MM.1S (cell line): ENCODE measurements at regions not wholly inside any gene's neighbourhood (a gene's known extent, or its start where the extent isn't known, plus 50 kb on each side); places are given as distances from the start of the nearest gene placed in this dataset.

Experiments
- DNase-seq: peaks from one replicate; pipeline ENCODE4 v3.0.0-alpha.2; 2015
- H2AFZ ChIP-seq: fragments of 300-600 bp; sonication (generic); 2 replicates; pipeline ENCODE4 v1.6.0; 2016; ENCODE audit warnings: antibody characterized with exemption, low read length
- H3F3A ChIP-seq: fragments of 300-600 bp; sonication (generic); 2 replicates; pipeline ENCODE4 v1.6.1; 2016; ENCODE audit warnings: mild to moderate bottlenecking, antibody characterized with exemption, low read length, moderate library complexity, mixed read lengths; ENCODE audit not compliant: insufficient read depth
- H3K27ac ChIP-seq: fragments of 300-600 bp; sonication (generic); 2 replicates; pipeline ENCODE4 v1.5.1; 2016; ENCODE audit warnings: mild to moderate bottlenecking, low read length
- H3K27me3 ChIP-seq: fragments of 300-600 bp; sonication (generic); replicated peaks from 2 replicates; pipeline ENCODE4 v1.6.0; 2016; ENCODE audit warnings: low read length; ENCODE audit not compliant: insufficient read depth
- H3K36me3 ChIP-seq: fragments of 300-600 bp; sonication (generic); replicated peaks from 2 replicates; pipeline ENCODE4 v1.6.1; 2016; ENCODE audit warnings: mild to moderate bottlenecking, low read length, mixed read lengths; ENCODE audit not compliant: insufficient read depth
- H3K4me1 ChIP-seq: fragments of 300-600 bp; sonication (generic); 2 replicates; pipeline ENCODE4 v1.6.1; 2016; ENCODE audit warnings: low read length, mixed read lengths
- H3K4me2 ChIP-seq: fragments of 300-600 bp; sonication (generic); 2 replicates; pipeline ENCODE4 v1.6.0; 2016; ENCODE audit warnings: low read depth, low read length
- H3K4me3 ChIP-seq: fragments of 300-600 bp; sonication (generic); 2 replicates; pipeline ENCODE4 v1.5.1; 2016; ENCODE audit warnings: low read length, mixed read lengths
- H3K79me2 ChIP-seq: fragments of 300-600 bp; sonication (generic); 2 replicates; pipeline ENCODE4 v1.6.1; 2016; ENCODE audit warnings: mixed run types, low read length, mixed read lengths
- H3K9ac ChIP-seq: fragments of 300-600 bp; sonication (generic); 2 replicates; pipeline ENCODE4 v1.6.1; 2016; ENCODE audit warnings: low read length, mixed read lengths
- H3K9me2 ChIP-seq: fragments of 300-600 bp; sonication (generic); replicated peaks from 2 replicates; pipeline ENCODE4 v1.6.1; 2016; ENCODE audit warnings: mild to moderate bottlenecking, low read length, mixed read lengths; ENCODE audit not compliant: insufficient read depth
- H3K9me3 ChIP-seq: fragments of 300-600 bp; sonication (generic); replicated peaks from 2 replicates; pipeline ENCODE4 v1.6.1; 2016; ENCODE audit warnings: mild to moderate bottlenecking, low read length, mixed read lengths; ENCODE audit not compliant: insufficient read depth
- H4K20me1 ChIP-seq: fragments of 300-600 bp; sonication (generic); 2 replicates; pipeline ENCODE4 v1.6.1; 2016; ENCODE audit warnings: mild to moderate bottlenecking, low read length, moderate library complexity, mixed read lengths; ENCODE audit not compliant: insufficient read depth
- EZH2 ChIP-seq: fragments of 300-600 bp; sonication (generic); optimal IDR thresholded peaks from 2 replicates; pipeline ENCODE3; 2017; ENCODE audit warnings: low read depth, mild to moderate bottlenecking, antibody characterized with exemption, low read length, mixed read lengths
- EZH2phosphoT487 ChIP-seq: fragments of 300-600 bp; sonication (generic); IDR thresholded peaks from 2 replicates; pipeline ENCODE4 v1.6.1; 2018; ENCODE audit warnings: antibody characterized with exemption, low read length
- TF ChIP-seq, protein P1 (sequence below): fragments of 300-600 bp; sonication (generic); IDR thresholded peaks from 2 replicates; pipeline ENCODE4 v1.5.1; 2016; ENCODE audit warnings: antibody characterized with exemption, low read length, mixed read lengths

DNA sequence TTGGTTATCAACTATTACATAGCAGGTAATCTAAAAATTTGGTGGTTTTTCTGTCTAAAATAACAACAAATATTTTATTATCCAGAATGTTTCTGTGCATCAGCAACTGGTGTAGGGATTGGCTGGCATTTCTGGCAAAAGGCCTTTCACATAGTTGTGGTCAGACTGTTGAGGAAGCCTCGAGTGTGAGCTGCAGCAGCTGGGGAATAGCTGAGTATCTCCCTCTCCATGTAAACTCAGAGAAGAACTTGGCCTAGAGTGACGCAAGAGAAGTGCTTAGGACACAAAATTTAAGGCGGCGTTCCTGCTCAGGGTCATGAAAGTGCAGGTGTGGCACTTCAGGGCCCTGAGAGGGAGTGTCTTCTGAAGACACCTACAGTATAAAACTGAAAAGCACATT lies 558.9 kb downstream of the SPOCK3 start:
- Histone ChIP-seq H4K20me1 (no peaks in the 10 kb centered on the region), H3K27ac (no peak overlapping the region), H3K9me2 (no peaks in the 10 kb centered on the region), H3K27me3 (no peaks in the 10 kb centered on the region), H3K9ac (no peak overlapping the region), H3K4me3 (no peak overlapping the region), H3F3A (no peaks in the 10 kb centered on the region), H3K79me2 (no peaks in the 10 kb centered on the region), H2AFZ (no peak overlapping the region), H3K36me3 (no peaks in the 10 kb centered on the region), H3K9me3 (no peaks in the 10 kb centered on the region; the same call in 1 of the 2 replicates), H3K4me1 (no peaks in the 10 kb centered on the region), H3K4me2 (no peak overlapping the region)
- TF ChIP-seq, protein P1, sequence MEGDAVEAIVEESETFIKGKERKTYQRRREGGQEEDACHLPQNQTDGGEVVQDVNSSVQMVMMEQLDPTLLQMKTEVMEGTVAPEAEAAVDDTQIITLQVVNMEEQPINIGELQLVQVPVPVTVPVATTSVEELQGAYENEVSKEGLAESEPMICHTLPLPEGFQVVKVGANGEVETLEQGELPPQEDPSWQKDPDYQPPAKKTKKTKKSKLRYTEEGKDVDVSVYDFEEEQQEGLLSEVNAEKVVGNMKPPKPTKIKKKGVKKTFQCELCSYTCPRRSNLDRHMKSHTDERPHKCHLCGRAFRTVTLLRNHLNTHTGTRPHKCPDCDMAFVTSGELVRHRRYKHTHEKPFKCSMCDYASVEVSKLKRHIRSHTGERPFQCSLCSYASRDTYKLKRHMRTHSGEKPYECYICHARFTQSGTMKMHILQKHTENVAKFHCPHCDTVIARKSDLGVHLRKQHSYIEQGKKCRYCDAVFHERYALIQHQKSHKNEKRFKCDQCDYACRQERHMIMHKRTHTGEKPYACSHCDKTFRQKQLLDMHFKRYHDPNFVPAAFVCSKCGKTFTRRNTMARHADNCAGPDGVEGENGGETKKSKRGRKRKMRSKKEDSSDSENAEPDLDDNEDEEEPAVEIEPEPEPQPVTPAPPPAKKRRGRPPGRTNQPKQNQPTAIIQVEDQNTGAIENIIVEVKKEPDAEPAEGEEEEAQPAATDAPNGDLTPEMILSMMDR, result no peak
- TF ChIP-seq EZH2phosphoT487, result no peak
- no peak for DNase-seq

DNA sequence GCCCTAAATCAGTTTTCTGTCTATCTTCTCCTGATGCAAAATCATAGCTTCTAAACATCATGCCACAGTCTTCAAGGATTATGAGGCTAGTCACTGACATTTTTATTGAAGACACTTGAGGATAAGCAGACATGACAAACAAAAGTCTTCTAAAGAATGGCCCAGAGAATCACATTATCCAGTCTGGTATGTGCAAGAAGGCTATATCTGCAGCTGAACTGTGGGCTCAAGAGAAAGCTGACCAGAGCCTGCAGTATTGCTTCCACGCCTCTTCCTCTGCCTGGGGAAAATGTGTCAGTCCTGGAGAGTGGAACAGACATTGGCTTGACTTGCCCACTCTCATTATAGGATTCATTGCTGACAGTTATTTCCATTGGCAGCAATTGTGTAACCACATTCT lies 553.5 kb downstream of the SPOCK3 start:
- Histone ChIP-seq H3K4me2 (no peak overlapping the region), H4K20me1 (no peaks in the 10 kb centered on the region), H3K36me3 (no peaks in the 10 kb centered on the region), H3K27me3 (no peaks in the 10 kb centered on the region), H3K27ac (no peak overlapping the region), H3K4me3 (no peak overlapping the region), H3K9me3 (no peaks in the 10 kb centered on the region; the same call in 1 of the 2 replicates), H3F3A (no peaks in the 10 kb centered on the region), H3K9me2 (no peaks in the 10 kb centered on the region), H3K79me2 (no peaks in the 10 kb centered on the region), H2AFZ (no peak overlapping the region), H3K9ac (no peak overlapping the region), H3K4me1 (no peaks in the 10 kb centered on the region)
- no peak for DNase-seq
- TF ChIP-seq EZH2phosphoT487 (no peak), EZH2 (no peak)
- TF ChIP-seq, protein P1, result no peak

- no peak overlapping the region for H3K4me2 ChIP-seq
- H3K36me3 ChIP-seq, result no peaks in the 10 kb centered on the region
- no peak overlapping the region for H3K4me3 ChIP-seq
- no peak overlapping the region for H3K9ac ChIP-seq
- H4K20me1 ChIP-seq, result no peaks in the 10 kb centered on the region
- H3K27ac ChIP-seq, result no peak overlapping the region
- TF ChIP-seq EZH2, result no peak
- TF ChIP-seq, protein P1, result no peak
- no peak for TF ChIP-seq EZH2phosphoT487
- no peak for DNase-seq
- no peak overlapping the region for H2AFZ ChIP-seq
- H3F3A ChIP-seq, result no peaks in the 10 kb centered on the region
- H3K4me1 ChIP-seq, result no peaks in the 10 kb centered on the region
- H3K9me3 ChIP-seq, result no peaks in the 10 kb centered on the region
- no peaks in the 10 kb centered on the region for H3K79me2 ChIP-seq
- H3K9me2 ChIP-seq, result no peaks in the 10 kb centered on the region
- no peaks in the 10 kb centered on the region for H3K27me3 ChIP-seq
Measured at GRCh38 chr4:166682200-166682599, 552.1 kb downstream of the SPOCK3 start.
